ENCODE measurements at regions not wholly inside any gene's neighbourhood (a gene's known extent, or its start where the extent isn't known, plus 50 kb on each side); places are given as distances from the start of the nearest gene placed in this dataset.
A peak's percentile ranks its signal among the peaks of the same experiment; 100 is the strongest.

- DNase-seq (ENCODE audit: extremely low spot score), result peak; percentile 14
- 89% methylated on average over 7 of the region's 7 CpGs for WGBS
- H3K9me3 ChIP-seq, result peaks cover 0 to 4% (median 4%) of the 10 kb centered on the region in 4 donors
- H3K4me3 ChIP-seq, result no peak overlapping the region
- no peak for TF ChIP-seq CTCF (IDR thresholded peaks at IDR 0.05)
- intact Hi-C loops (cut with DNase I), result no loop called here
- H3K4me1 ChIP-seq, result no peaks in the 10 kb centered on the region
- no peaks in the 10 kb centered on the region for H3K27me3 ChIP-seq
- no peaks in the 10 kb centered on the region for H3K36me3 ChIP-seq
- H3K27ac ChIP-seq (replicated peaks in 1 of 4), result no peak overlapping the region
Measured at GRCh38 chr6:109269057-109269456, 113.2 kb downstream of the CD164 start.

- Histone ChIP-seq H3K27me3 (no peaks in the 10 kb centered on the region), H3K4me3 (no peak overlapping the region), H3K4me1 (peaks cover 0 to 4% (median 0%) of the 10 kb centered on the region in 4 donors), H3K9me3 (peaks cover 0 to 4% (median 4%) of the 10 kb centered on the region in 4 donors), H3K36me3 (no peaks in the 10 kb centered on the region), H3K27ac (replicated peaks in 1 of 4) (no peak overlapping the region)
- intact Hi-C loops (cut with DNase I), result no loop called here
- DNase-seq (ENCODE audit: extremely low spot score), result peak; percentile 42
- WGBS, result 96% methylated on average over 3 of the region's 3 CpGs
- TF ChIP-seq EP300 (IDR thresholded peaks at IDR 0.05) (no peak), CTCF (IDR thresholded peaks at IDR 0.05) (no peak), POLR2A (IDR thresholded peaks at IDR 0.05; ENCODE audit: low read depth) (no peak), POLR2AphosphoS5 (IDR thresholded peaks at IDR 0.05) (no peak)
Measured at GRCh38 chr6:109265530-109265929, 116.7 kb downstream of the CD164 start.

GRCh38 chr6:109263873-109264700, 118.2 kb downstream of the CD164 start:
- TF ChIP-seq EP300 (IDR thresholded peaks at IDR 0.05), result no peak
- TF ChIP-seq POLR2AphosphoS5 (IDR thresholded peaks at IDR 0.05), result no peak
- TF ChIP-seq POLR2A (IDR thresholded peaks at IDR 0.05; ENCODE audit: low read depth), result no peak
- no peak for TF ChIP-seq CTCF (IDR thresholded peaks at IDR 0.05)
- H3K27ac ChIP-seq (replicated peaks in 1 of 4), result no peak overlapping the region
- intact Hi-C loops (cut with DNase I), result no loop called here

GRCh38 chr6:109262261-109262660, 120.0 kb downstream of the CD164 start:
- H3K27me3 ChIP-seq, result no peaks in the 10 kb centered on the region
- H3K4me3 ChIP-seq, result no peak overlapping the region
- TF ChIP-seq CTCF (IDR thresholded peaks at IDR 0.05) (no peak), POLR2A (IDR thresholded peaks at IDR 0.05; ENCODE audit: low read depth) (no peak), EP300 (IDR thresholded peaks at IDR 0.05) (no peak), POLR2AphosphoS5 (IDR thresholded peaks at IDR 0.05) (no peak)
- no peaks in the 10 kb centered on the region for H3K36me3 ChIP-seq
- H3K9me3 ChIP-seq, result no peaks in the 10 kb centered on the region
- DNase-seq (ENCODE audit: extremely low spot score), result peak; percentile 39
- 98% methylated on average over 7 of the region's 7 CpGs for WGBS
- H3K27ac ChIP-seq (replicated peaks in 1 of 4), result no peak overlapping the region
- intact Hi-C loops (cut with DNase I), result no loop called here
- peaks cover 0 to 4% (median 0%) of the 10 kb centered on the region in 4 donors for H3K4me1 ChIP-seq

More at GRCh38 chr6:109263873-109264700, 118.2 kb downstream of the CD164 start:
- peak; percentile 75 for DNase-seq (ENCODE audit: extremely low spot score)
- WGBS, result 95% methylated on average over 3 of the region's 3 CpGs
- Histone ChIP-seq H3K9me3 (peaks cover 0 to 2% (median 1%) of the 10 kb centered on the region in 4 donors), H3K4me1 (peaks cover 0 to 4% (median 0%) of the 10 kb centered on the region in 4 donors), H3K36me3 (no peaks in the 10 kb centered on the region), H3K27me3 (no peaks in the 10 kb centered on the region), H3K4me3 (no peak overlapping the region)
